ENCODE measurements at regions not wholly inside any gene's neighbourhood (a gene's known extent, or its start where the extent isn't known, plus 50 kb on each side); places are given as distances from the start of the nearest gene placed in this dataset.

- Histone ChIP-seq H4K8ac (ENCODE audit: low read depth in 2 of 2, low read length in 2 of 2) (no peak overlapping the region), H2BK20ac (ENCODE audit: low read depth, low read length) (no peak overlapping the region), H3K56ac (ENCODE audit: extremely low read depth, insufficient read depth, low read length) (no peak overlapping the region), H3K18ac (ENCODE audit: low read depth, low read length) (peak overlapping the region; percentile 30; the same call in 1 of the 2 replicates), H2AK5ac (ENCODE audit: low read depth, low read length) (no peak overlapping the region), H3K14ac (replicated peaks; ENCODE audit: low read depth, low read length) (no peak overlapping the region), H2AK9ac (replicated peaks; ENCODE audit: low read depth, low read length, poor library complexity) (no peak overlapping the region), H3K23ac (ENCODE audit: low read depth, low read length) (no peak overlapping the region), H4K5ac (ENCODE audit: low read depth, low read length) (no peak overlapping the region), H4K20me1 (ENCODE audit: insufficient read depth, low read length) (no peaks in the 10 kb centered on the region), H3K79me1 (ENCODE audit: low read depth in 1 of 2, low read length in 2 of 2) (no peaks in the 10 kb centered on the region), H3K4ac (ENCODE audit: low read depth, low read length) (no peak overlapping the region), H3K9ac (ENCODE audit: low read depth, low read length) (no peak overlapping the region), H3K27me3 (ENCODE audit: control insufficient read depth, insufficient read depth, low read length) (peaks cover 33% of the 10 kb centered on the region), H4K91ac (ENCODE audit: insufficient read depth, low read depth, low read length) (no peak overlapping the region), H3K36me3 (ENCODE audit: control insufficient read depth, insufficient read depth, low read length) (no peaks in the 10 kb centered on the region), H3K9me3 (ENCODE audit: control insufficient read depth, insufficient read depth, low read length) (no peaks in the 10 kb centered on the region), H3K4me1 (ENCODE audit: control insufficient read depth, insufficient read depth, low read length) (peaks cover 9% of the 10 kb centered on the region), H2BK15ac (ENCODE audit: low read depth, low read length) (no peak overlapping the region), H3K4me3 (ENCODE audit: insufficient read depth, low read depth, low read length) (no peak overlapping the region), H2AFZ (replicated peaks; ENCODE audit: low read length, poor library complexity) (no peak overlapping the region), H3K4me2 (ENCODE audit: low read depth, low read length) (peak overlapping the region; percentile 14; the same call in 1 of the 2 replicates), H2BK120ac (ENCODE audit: low read depth, low read length) (no peak overlapping the region), H2BK5ac (ENCODE audit: low read depth, low read length, poor library complexity, severe bottlenecking) (no peak overlapping the region), H3K27ac (ENCODE audit: insufficient read depth, low read length) (no peak overlapping the region), H3K9me1 (ENCODE audit: insufficient read depth, low read length) (no peaks in the 10 kb centered on the region)
- no TSS peak for BruUV-seq (replicated peaks)
- in situ Hi-C loops (cut with MboI; ENCODE audit: low sequenced_read_pairs) (no loop called here), dilution Hi-C loops (cut with HindIII; ENCODE audit: low sequenced_read_pairs, unreplicated experiment) (no loop called here), intact Hi-C loops (cut with micrococcal nuclease) (no loop called here)
- TF ChIP-seq CEBPB (IDR thresholded peaks at IDR 0.05; ENCODE audit: low read depth, low read length) (no peak), MAZ (IDR thresholded peaks at IDR 0.05; ENCODE audit: borderline replicate concordance, low read depth, low read length) (no peak), FOS (IDR thresholded peaks at IDR 0.05; ENCODE audit: low read depth, low read length) (no peak), RAD21 (IDR thresholded peaks at IDR 0.05; ENCODE audit: low read length) (no peak), USF2 (IDR thresholded peaks at IDR 0.05; ENCODE audit: low read depth, low read length) (no peak), SMC3 (IDR thresholded peaks at IDR 0.05; ENCODE audit: low read depth, low read length) (no peak), CTCF (conservative IDR thresholded peaks at IDR 0.05; ENCODE audit: low read depth, low read length) (no peak), ELK1 (IDR thresholded peaks at IDR 0.05; ENCODE audit: borderline replicate concordance, low read depth, low read length) (no peak), RCOR1 (IDR thresholded peaks at IDR 0.05; ENCODE audit: insufficient replicate concordance, low read length) (no peak), MAFK (IDR thresholded peaks at IDR 0.05; ENCODE audit: low read depth, low read length) (no peak), BHLHE40 (IDR thresholded peaks at IDR 0.05; ENCODE audit: low read depth, low read length) (no peak)
- DNase-seq: no peak
- peak; percentile 79 for ATAC-seq (ENCODE audit: low read depth)
- ChIA-PET CTCF (interaction anchor here (0.7 to 1.4 kb wide), 3 partner anchors 14 to 832 kb away, joined by 3 read pairs; no protein-coding TSS in a partner anchor), POLR2A (ENCODE audit: unreplicated experiment) (interaction anchor here (0.5 kb wide), 1 partner anchor 39 kb away, joined by 4 read pairs; no protein-coding TSS in a partner anchor)
- WGBS, 2 experiments (ENCODE audit: extremely low coverage in 2 of 2, insufficient read length in 1 of 2): 6% methylated on average over 4 of the region's 6 CpGs; no CpG with 5 or more reads in 1 of the 2 experiments
Measured at GRCh38 chr15:69531665-69532027, 79.0 kb downstream of the RPLP1 start.
